Fibroblast of lung (primary cell): ENCODE measurements at regions not wholly inside any gene's neighbourhood (a gene's known extent, or its start where the extent isn't known, plus 50 kb on each side); places are given as distances from the start of the nearest gene placed in this dataset.

Source experiments
- DNase-seq, 2 donors: peaks; one replicate each; pipeline versions ENCODE4 v3.0.0 to v3.0.0-alpha.2; 2010; ENCODE audit warnings: low read depth in 2 of 2
- H2AFZ ChIP-seq: 2 replicates; pipeline ENCODE4 v1.5.1; 2012; ENCODE audit warnings: low read length, control low read depth, inconsistent platforms
- H3K27ac ChIP-seq: 2 replicates; pipeline ENCODE4 v1.5.1; 2011; ENCODE audit warnings: low read length, control low read depth; ENCODE audit not compliant: insufficient read depth
- H3K27me3 ChIP-seq: 2 replicates; pipeline ENCODE4 v1.5.1; 2011; ENCODE audit warnings: mild to moderate bottlenecking, low read length; ENCODE audit not compliant: control insufficient read depth, insufficient read depth
- H3K36me3 ChIP-seq: 2 replicates; pipeline ENCODE4 v1.5.1; 2011; ENCODE audit warnings: low read length; ENCODE audit not compliant: control insufficient read depth, insufficient read depth
- H3K4me1 ChIP-seq: 2 replicates; pipeline ENCODE4 v1.5.1; 2011; ENCODE audit warnings: low read length; ENCODE audit not compliant: control insufficient read depth, insufficient read depth; ENCODE audit errors: extremely low read depth
- H3K4me2 ChIP-seq: 2 replicates; pipeline ENCODE4 v1.5.1; 2011; ENCODE audit warnings: low read length, control low read depth; ENCODE audit not compliant: insufficient read depth; ENCODE audit errors: extremely low read depth
- H3K4me3 ChIP-seq, 4 experiments: fragments of 200-600 bp in 1 of 4; sonication (generic) in 1 of 4; replicated peaks in 1 of 4; 2 replicates each; pipeline ENCODE4 v1.5.1; 2011 to 2016; ENCODE audit warnings: low read length in 4 of 4, low read depth in 3 of 4, mild to moderate bottlenecking in 3 of 4, control low read depth in 2 of 4, inconsistent platforms in 1 of 4, mixed read lengths in 1 of 4; ENCODE audit not compliant: insufficient read depth in 1 of 4; ENCODE audit errors: control extremely low read depth in 1 of 4
- H3K79me2 ChIP-seq: 2 replicates; pipeline ENCODE4 v1.5.1; 2012; ENCODE audit warnings: mild to moderate bottlenecking, low read length, inconsistent platforms; ENCODE audit not compliant: control insufficient read depth, insufficient read depth
- H3K9ac ChIP-seq: 2 replicates; pipeline ENCODE4 v1.5.1; 2011; ENCODE audit warnings: mild to moderate bottlenecking, low read length, control low read depth; ENCODE audit not compliant: insufficient read depth
- H3K9me3 ChIP-seq: 2 replicates; pipeline ENCODE4 v1.5.1; 2012; ENCODE audit warnings: low read depth, low read length; ENCODE audit not compliant: control insufficient read depth, insufficient read depth
- H4K20me1 ChIP-seq: 2 replicates; pipeline ENCODE4 v1.5.1; 2011; ENCODE audit warnings: low read length; ENCODE audit not compliant: control insufficient read depth, insufficient read depth; ENCODE audit errors: extremely low read depth
- EZH2 ChIP-seq: IDR thresholded peaks from 2 replicates; pipeline ENCODE4 v1.5.1; 2012; ENCODE audit warnings: low read length, control low read depth, mild to moderate bottlenecking; ENCODE audit errors: missing control alignments
- TF ChIP-seq, protein P1 (sequence below), 2 donors: IDR thresholded peaks in 1 of 2; conservative IDR thresholded peaks in 1 of 2; 1 replicate in 1 of 2; 2 replicates in 1 of 2; pipeline ENCODE4 v1.5.1; 2011 to 2012; ENCODE audit warnings: low read length in 2 of 2, control low read depth in 1 of 2, inconsistent platforms in 1 of 2, low read depth in 1 of 2, mild to moderate bottlenecking in 1 of 2

- no peak overlapping the region for H3K4me3 ChIP-seq
- H3K27ac ChIP-seq = no peak overlapping the region
- no peak overlapping the region for H3K4me2 ChIP-seq
- H3K9me3 ChIP-seq = no peaks in the 10 kb centered on the region
- no peaks in the 10 kb centered on the region for H3K36me3 ChIP-seq
- H2AFZ ChIP-seq = no peak overlapping the region
- no peak overlapping the region for H3K9ac ChIP-seq
- H4K20me1 ChIP-seq = no peaks in the 10 kb centered on the region
- no peak for DNase-seq
- no peaks in the 10 kb centered on the region for H3K4me1 ChIP-seq
- H3K27me3 ChIP-seq = no peaks in the 10 kb centered on the region
- no peaks in the 10 kb centered on the region for H3K79me2 ChIP-seq
- no peak for TF ChIP-seq EZH2
- TF ChIP-seq, protein P1, sequence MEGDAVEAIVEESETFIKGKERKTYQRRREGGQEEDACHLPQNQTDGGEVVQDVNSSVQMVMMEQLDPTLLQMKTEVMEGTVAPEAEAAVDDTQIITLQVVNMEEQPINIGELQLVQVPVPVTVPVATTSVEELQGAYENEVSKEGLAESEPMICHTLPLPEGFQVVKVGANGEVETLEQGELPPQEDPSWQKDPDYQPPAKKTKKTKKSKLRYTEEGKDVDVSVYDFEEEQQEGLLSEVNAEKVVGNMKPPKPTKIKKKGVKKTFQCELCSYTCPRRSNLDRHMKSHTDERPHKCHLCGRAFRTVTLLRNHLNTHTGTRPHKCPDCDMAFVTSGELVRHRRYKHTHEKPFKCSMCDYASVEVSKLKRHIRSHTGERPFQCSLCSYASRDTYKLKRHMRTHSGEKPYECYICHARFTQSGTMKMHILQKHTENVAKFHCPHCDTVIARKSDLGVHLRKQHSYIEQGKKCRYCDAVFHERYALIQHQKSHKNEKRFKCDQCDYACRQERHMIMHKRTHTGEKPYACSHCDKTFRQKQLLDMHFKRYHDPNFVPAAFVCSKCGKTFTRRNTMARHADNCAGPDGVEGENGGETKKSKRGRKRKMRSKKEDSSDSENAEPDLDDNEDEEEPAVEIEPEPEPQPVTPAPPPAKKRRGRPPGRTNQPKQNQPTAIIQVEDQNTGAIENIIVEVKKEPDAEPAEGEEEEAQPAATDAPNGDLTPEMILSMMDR (conservative IDR thresholded peaks at IDR 0.05 in 1 of 2, IDR thresholded peaks at IDR 0.05 in 1 of 2; ENCODE audit: low read depth in 1 of 2, low read length in 2 of 2) = no peak
These were observed 150.0 kb upstream of the CD180 start for GRCh38 chr5:67346611-67347010.

DNA sequence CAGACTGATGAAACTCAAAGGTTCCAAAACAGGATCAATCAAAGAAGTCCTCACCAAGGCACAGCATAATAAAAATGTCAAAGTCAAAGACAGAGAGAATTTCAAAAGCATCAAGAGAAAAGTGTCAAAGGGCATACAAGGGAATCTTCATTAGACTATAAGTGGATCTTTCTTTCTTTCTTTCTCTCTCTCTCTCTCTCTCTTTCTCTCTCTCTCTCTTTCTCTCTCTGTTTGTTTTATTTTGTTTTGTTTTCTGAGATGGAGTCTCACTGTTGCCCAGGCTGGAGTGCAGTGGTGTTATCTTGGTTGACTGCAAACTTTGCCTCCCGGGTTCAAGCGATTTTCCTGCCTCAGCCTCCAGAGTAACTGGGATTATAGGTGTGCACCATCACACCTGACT, 148.3 kb upstream of the CD180 start:
- Histone ChIP-seq H3K36me3 (no peaks in the 10 kb centered on the region), H3K9me3 (no peaks in the 10 kb centered on the region), H3K79me2 (no peaks in the 10 kb centered on the region), H2AFZ (no peak overlapping the region), H4K20me1 (no peaks in the 10 kb centered on the region), H3K4me2 (no peak overlapping the region), H3K27me3 (no peaks in the 10 kb centered on the region), H3K4me1 (no peaks in the 10 kb centered on the region), H3K27ac (no peak overlapping the region), H3K9ac (no peak overlapping the region), H3K4me3 (no peak overlapping the region)
- no peak for DNase-seq
- no peak for TF ChIP-seq EZH2
- TF ChIP-seq, protein P1 (conservative IDR thresholded peaks at IDR 0.05 in 1 of 2, IDR thresholded peaks at IDR 0.05 in 1 of 2; ENCODE audit: low read depth in 1 of 2, low read length in 2 of 2) = no peak

- Histone ChIP-seq H3K79me2 (no peaks in the 10 kb centered on the region), H3K4me1 (no peaks in the 10 kb centered on the region), H4K20me1 (no peaks in the 10 kb centered on the region), H3K36me3 (no peaks in the 10 kb centered on the region), H3K27me3 (no peaks in the 10 kb centered on the region), H2AFZ (no peak overlapping the region), H3K9ac (no peak overlapping the region), H3K4me3 (no peak overlapping the region), H3K27ac (no peak overlapping the region), H3K4me2 (no peak overlapping the region), H3K9me3 (no peaks in the 10 kb centered on the region)
- TF ChIP-seq, protein P1 (conservative IDR thresholded peaks at IDR 0.05 in 1 of 2, IDR thresholded peaks at IDR 0.05 in 1 of 2; ENCODE audit: low read depth in 1 of 2, low read length in 2 of 2) = no peak
- no peak for TF ChIP-seq EZH2
- DNase-seq = no peak
These were observed 147.2 kb upstream of the CD180 start for GRCh38 chr5:67343835-67344234.
